PC-3 (cell line): ENCODE measurements at regions not wholly inside any gene's neighbourhood (a gene's known extent, or its start where the extent isn't known, plus 50 kb on each side); places are given as distances from the start of the nearest gene placed in this dataset.
"Not testable (repeated sequence)": the region's sequence is repeated elsewhere in the genome, so short reads cannot be mapped to it uniquely, and the experiment has no call there.

ENCODE experiments used
- ATAC-seq: fragments of 200-7000 bp; cut with Tn5 transposase; 2 replicates; pipeline ENCODE4 v1.9.1; 2020; ENCODE audit warnings: mild to moderate bottlenecking, moderate library complexity
- BruUV-seq: library from RNA; stranded (reverse); fragments of 400-500 nt; replicated peaks from 2 replicates; lab custom pipeline; 2021; lab: Mats Ljungman, UMichigan
- CTCF ChIA-PET: fragments of 300-600 bp; sonication (Branson Sonifier 250); formaldehyde crosslinking; loops from one replicate; lab custom pipeline; 2022; ENCODE audit warnings: antibody characterized with exemption; lab: Charles Lee
- POLR2A ChIA-PET: fragments of 300-600 bp; sonication (Branson Sonifier 250); formaldehyde crosslinking; loops from one replicate; lab custom pipeline; 2022; ENCODE audit warnings: antibody characterized with exemption; ENCODE audit not compliant: unreplicated experiment; lab: Charles Lee
- DNase-seq: peaks from one replicate; pipeline ENCODE4 v3.0.0-alpha.2; 2015
- H2AFZ ChIP-seq: fragments of 300-600 bp; sonication (generic); 2 replicates; pipeline ENCODE4 v1.6.0; 2016; ENCODE audit warnings: antibody characterized with exemption, low read length
- H3F3A ChIP-seq: fragments of 300-600 bp; sonication (generic); one replicate; pipeline ENCODE4 v1.6.0; 2017; ENCODE audit warnings: antibody characterized with exemption, low read length, control low read depth, mild to moderate bottlenecking; ENCODE audit not compliant: unreplicated experiment
- H3K27ac ChIP-seq: fragments of 300-600 bp; sonication (generic); 2 replicates; pipeline ENCODE4 v1.5.1; 2016; ENCODE audit warnings: mild to moderate bottlenecking, low read length
- H3K27me3 ChIP-seq: fragments of 300-600 bp; sonication (generic); 2 replicates; pipeline ENCODE4 v1.6.1; 2016; ENCODE audit warnings: low read length, mixed read lengths
- H3K36me3 ChIP-seq: fragments of 300-600 bp; sonication (generic); 2 replicates; pipeline ENCODE4 v1.6.1; 2016; ENCODE audit warnings: low read depth, mixed run types, low read length, mixed read lengths
- H3K4me1 ChIP-seq: fragments of 300-600 bp; sonication (generic); 2 replicates; pipeline ENCODE4 v1.5.1; 2016; ENCODE audit warnings: low read length; ENCODE audit not compliant: insufficient read depth
- H3K4me2 ChIP-seq: fragments of 300-600 bp; sonication (generic); 2 replicates; pipeline ENCODE4 v1.6.0; 2016; ENCODE audit warnings: low read length
- H3K4me3 ChIP-seq: fragments of 300-600 bp; sonication (generic); 2 replicates; pipeline ENCODE4 v1.5.1; 2016; ENCODE audit warnings: mild to moderate bottlenecking, low read length, mixed read lengths
- H3K79me2 ChIP-seq: fragments of 300-600 bp; sonication (generic); 2 replicates; pipeline ENCODE4 v1.6.1; 2017; ENCODE audit warnings: low read length, mixed read lengths
- H3K9ac ChIP-seq: fragments of 300-600 bp; sonication (generic); 2 replicates; pipeline ENCODE4 v1.6.0; 2016; ENCODE audit warnings: mild to moderate bottlenecking, low read length
- H3K9me2 ChIP-seq: fragments of 300-600 bp; sonication (generic); replicated peaks from 2 replicates; pipeline ENCODE4 v1.6.1; 2016; ENCODE audit warnings: mixed run types, low read length, mixed read lengths
- H3K9me3 ChIP-seq: fragments of 300-600 bp; sonication (generic); 2 replicates; pipeline ENCODE4 v1.6.1; 2016; ENCODE audit warnings: low read length, mixed read lengths
- H4K20me1 ChIP-seq: fragments of 300-600 bp; sonication (generic); 2 replicates; pipeline ENCODE4 v1.6.1; 2016; ENCODE audit warnings: low read length, mixed read lengths
- EZH2 ChIP-seq: fragments of 300-600 bp; sonication (generic); IDR thresholded peaks from one replicate; pipeline ENCODE4 v1.6.1; 2017; ENCODE audit warnings: antibody characterized with exemption, mild to moderate bottlenecking, low read length; ENCODE audit not compliant: unreplicated experiment
- EZH2phosphoT487 ChIP-seq: fragments of 300-600 bp; sonication (generic); IDR thresholded peaks from 2 replicates; pipeline ENCODE4 v1.6.1; 2018; ENCODE audit warnings: mild to moderate bottlenecking, antibody characterized with exemption, low read length, borderline replicate concordance
- intact Hi-C: fragments of 100-400 bp; cut with micrococcal nuclease; formaldehyde crosslinking; loops from 2 replicates; pipeline ENCODE4 v1.9.0; 2023
- TF ChIP-seq, protein P1 (sequence below): fragments of 300-600 bp; sonication (generic); conservative IDR thresholded peaks from 2 replicates; pipeline ENCODE4 v1.5.1; 2017; ENCODE audit warnings: antibody characterized with exemption, low read depth, mild to moderate bottlenecking, low read length

DNA sequence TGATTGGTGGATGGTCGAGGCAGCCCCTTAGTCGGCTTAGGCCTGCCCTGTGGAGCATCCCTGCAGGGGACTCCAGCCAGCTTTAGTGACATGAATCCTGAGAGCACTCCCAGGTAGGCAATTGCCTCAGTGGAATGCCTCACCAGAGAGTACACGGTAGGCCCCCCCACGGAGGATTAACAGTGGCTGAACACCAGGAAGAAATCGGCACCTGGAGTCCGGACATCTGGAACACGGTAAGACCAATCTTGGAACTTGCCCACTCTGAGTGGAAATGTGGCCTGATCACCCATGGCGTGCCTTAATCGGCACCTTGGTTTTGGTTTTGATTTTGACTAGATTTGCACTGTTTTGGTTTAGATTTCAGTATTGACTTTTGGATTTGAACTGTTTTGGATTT lies 326.2 kb upstream of the NCKAP5 start:
- CTCF ChIA-PET, result no interaction called here
- DNase-seq (no peak), ATAC-seq (no peak)
- TF ChIP-seq EZH2, result no peak
- no peak for TF ChIP-seq EZH2phosphoT487
- TF ChIP-seq, protein P1, sequence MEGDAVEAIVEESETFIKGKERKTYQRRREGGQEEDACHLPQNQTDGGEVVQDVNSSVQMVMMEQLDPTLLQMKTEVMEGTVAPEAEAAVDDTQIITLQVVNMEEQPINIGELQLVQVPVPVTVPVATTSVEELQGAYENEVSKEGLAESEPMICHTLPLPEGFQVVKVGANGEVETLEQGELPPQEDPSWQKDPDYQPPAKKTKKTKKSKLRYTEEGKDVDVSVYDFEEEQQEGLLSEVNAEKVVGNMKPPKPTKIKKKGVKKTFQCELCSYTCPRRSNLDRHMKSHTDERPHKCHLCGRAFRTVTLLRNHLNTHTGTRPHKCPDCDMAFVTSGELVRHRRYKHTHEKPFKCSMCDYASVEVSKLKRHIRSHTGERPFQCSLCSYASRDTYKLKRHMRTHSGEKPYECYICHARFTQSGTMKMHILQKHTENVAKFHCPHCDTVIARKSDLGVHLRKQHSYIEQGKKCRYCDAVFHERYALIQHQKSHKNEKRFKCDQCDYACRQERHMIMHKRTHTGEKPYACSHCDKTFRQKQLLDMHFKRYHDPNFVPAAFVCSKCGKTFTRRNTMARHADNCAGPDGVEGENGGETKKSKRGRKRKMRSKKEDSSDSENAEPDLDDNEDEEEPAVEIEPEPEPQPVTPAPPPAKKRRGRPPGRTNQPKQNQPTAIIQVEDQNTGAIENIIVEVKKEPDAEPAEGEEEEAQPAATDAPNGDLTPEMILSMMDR, result no peak
- intact Hi-C loops, result no loop called here
- Histone ChIP-seq H3K4me3 (no peak overlapping the region), H2AFZ (no peak overlapping the region), H3K27ac (no peak overlapping the region), H3K9me3 (no peaks in the 10 kb centered on the region), H3K4me2 (no peak overlapping the region), H3K4me1 (no peaks in the 10 kb centered on the region), H3K9ac (no peak overlapping the region), H3K27me3 (peaks cover 12% of the 10 kb centered on the region; the same call in 1 of the 2 replicates), H3F3A (no peaks in the 10 kb centered on the region), H3K9me2 (no peaks in the 10 kb centered on the region), H3K79me2 (no peaks in the 10 kb centered on the region), H3K36me3 (no peaks in the 10 kb centered on the region), H4K20me1 (no peaks in the 10 kb centered on the region)
- POLR2A ChIA-PET, result no interaction called here
- no TSS peak for BruUV-seq

DNA sequence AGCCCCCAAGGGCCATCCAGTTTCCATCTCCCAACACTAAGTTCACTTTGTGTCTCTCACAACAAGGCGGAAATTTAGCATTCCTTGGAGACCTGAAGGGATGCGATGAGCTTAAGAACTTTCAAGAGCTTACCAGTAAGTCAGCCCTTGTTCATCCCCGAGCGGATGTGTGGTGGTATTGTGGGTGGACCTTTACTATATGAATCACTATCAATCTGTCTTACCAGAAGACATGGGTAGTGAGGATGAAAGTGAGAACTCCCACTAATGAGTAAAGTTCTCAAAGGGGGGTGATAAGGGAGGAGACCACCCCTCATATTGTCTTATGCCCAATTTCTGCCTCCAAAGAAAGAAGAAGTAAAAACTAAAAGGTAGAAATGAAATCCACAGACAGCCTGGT lies 329.6 kb upstream of the NCKAP5 start:
- H3K36me3 ChIP-seq, ATAC-seq, H3K79me2 ChIP-seq, H4K20me1 ChIP-seq, POLR2A ChIA-PET, H3K4me1 ChIP-seq, H3K27ac ChIP-seq, H3K9me3 ChIP-seq, H3K4me3 ChIP-seq, DNase-seq, H3K9ac ChIP-seq, BruUV-seq, CTCF ChIA-PET, H3K9me2 ChIP-seq, H3K4me2 ChIP-seq, intact Hi-C loops, H2AFZ ChIP-seq, H3F3A ChIP-seq: not testable (repeated sequence)
- H3K27me3 ChIP-seq, result peaks cover 23% of the 10 kb centered on the region; the same call in 1 of the 2 replicates

- H3K27ac ChIP-seq, result no peak overlapping the region
- H3K36me3 ChIP-seq, result no peaks in the 10 kb centered on the region
- H3K79me2 ChIP-seq, result no peaks in the 10 kb centered on the region
- no peaks in the 10 kb centered on the region for H3F3A ChIP-seq
- intact Hi-C loops, result no loop called here
- no peaks in the 10 kb centered on the region for H3K9me3 ChIP-seq
- no peak for DNase-seq
- ChIA-PET POLR2A (no interaction called here), CTCF (no interaction called here)
- no peak for ATAC-seq
- H3K4me3 ChIP-seq, result no peak overlapping the region
- no peak overlapping the region for H3K4me2 ChIP-seq
- H3K4me1 ChIP-seq, result no peaks in the 10 kb centered on the region
- H4K20me1 ChIP-seq, result no peaks in the 10 kb centered on the region
- TF ChIP-seq, protein P1, result no peak
- TF ChIP-seq EZH2 (no peak), EZH2phosphoT487 (no peak)
- no peak overlapping the region for H3K9ac ChIP-seq
- H3K9me2 ChIP-seq, result no peaks in the 10 kb centered on the region
- H2AFZ ChIP-seq, result no peak overlapping the region
- BruUV-seq, result no TSS peak
- peaks cover 27% of the 10 kb centered on the region for H3K27me3 ChIP-seq
These were observed 332.6 kb upstream of the NCKAP5 start for GRCh38 chr2:133900909-133901308.
